HepG2 (cell line): ENCODE measurements at regions not wholly inside any gene's neighbourhood (a gene's known extent, or its start where the extent isn't known, plus 50 kb on each side); places are given as distances from the start of the nearest gene placed in this dataset.

Source experiments
- ATAC-seq: fragments of 200-7000 bp; cut with Tn5 transposase; 3 replicates; pipeline ENCODE4 v1.9.1; 2020; ENCODE audit warnings: mild to moderate bottlenecking, moderate library complexity
- BruUV-seq: library from RNA; stranded (reverse); fragments of 400-500 nt; replicated peaks from 2 replicates; lab custom pipeline; 2021; lab: Mats Ljungman, UMichigan
- CTCF ChIA-PET: fragments of 300-600 bp; formaldehyde crosslinking; extraction: SDS; loops from one replicate; lab custom pipeline; 2021; ENCODE audit warnings: low total read pairs, inconsistent platforms, low intra/inter-chr PET ratio; lab: Yijun Ruan, JAX
- POLR2A ChIA-PET: fragments of 350-600 bp; sonication (Branson Sonifier 250); formaldehyde crosslinking; loops from one replicate; lab custom pipeline; 2020; ENCODE audit warnings: antibody characterized with exemption, inconsistent platforms; lab: Yijun Ruan, JAX
- DNase-seq: peaks from one replicate; pipeline ENCODE4 v3.0.0-alpha.2; 2015; ENCODE audit warnings: low spot score
- FAIRE-seq: peaks from 3 replicates; lab custom pipeline; 2011; peaks lifted over from hg19 to GRCh38; lab: Jason Lieb, UNC
- H2AFZ ChIP-seq: one replicate; pipeline ENCODE4 v1.6.1; 2011; ENCODE audit warnings: low read length, inconsistent platforms
- H3K27ac ChIP-seq: fragments of 300-600 bp; 3 replicates; pipeline ENCODE4 v1.8.0; 2011; ENCODE audit warnings: mixed run types, mild to moderate bottlenecking, mixed read lengths, low read length, inconsistent platforms; ENCODE audit not compliant: insufficient read depth; ENCODE audit errors: extremely low read length
- H3K27me3 ChIP-seq, 2 experiments: fragments of 200-600 bp in 1 of 2; 2 replicates in 1 of 2; 3 replicates in 1 of 2; pipeline versions ENCODE4 v1.6.0 to v1.8.0; 2011; ENCODE audit warnings: low read length in 2 of 2, mild to moderate bottlenecking in 2 of 2, moderate library complexity in 2 of 2, inconsistent platforms in 1 of 2; ENCODE audit not compliant: insufficient read depth in 2 of 2, control insufficient read depth in 1 of 2
- H3K36me3 ChIP-seq, 2 experiments: fragments of 200-600 bp in 1 of 2; replicated peaks in 1 of 2; 2 replicates in 1 of 2; 3 replicates in 1 of 2; pipeline versions ENCODE4 v1.5.1 to v1.8.0; 2011; ENCODE audit warnings: low read length in 2 of 2, inconsistent platforms in 1 of 2; ENCODE audit not compliant: insufficient read depth in 2 of 2, control insufficient read depth in 1 of 2
- H3K4me1 ChIP-seq: 2 replicates; pipeline ENCODE4 v1.5.1; 2012; ENCODE audit warnings: low read length, inconsistent platforms; ENCODE audit not compliant: insufficient read depth
- H3K4me2 ChIP-seq: 2 replicates; pipeline ENCODE4 v1.6.0; 2011; ENCODE audit warnings: low read depth, low read length, inconsistent platforms
- H3K4me3 ChIP-seq, 3 experiments: fragments of 200-600 bp in 1 of 3; sonication (generic), shearing (Covaris generic) in 1 of 3; replicated peaks in 1 of 3; 2 replicates each; pipeline ENCODE4 v1.5.1; 2011 to 2016; ENCODE audit warnings: low read length in 3 of 3, inconsistent platforms in 2 of 3, low read depth in 2 of 3, mild to moderate bottlenecking in 2 of 3, control low read depth in 1 of 3, mixed read lengths in 1 of 3; ENCODE audit not compliant: insufficient read depth in 1 of 3
- H3K79me2 ChIP-seq: one replicate; pipeline ENCODE4 v1.6.1; 2011; ENCODE audit warnings: low read length, inconsistent platforms; ENCODE audit not compliant: insufficient read depth
- H3K9ac ChIP-seq: 2 replicates; pipeline ENCODE4 v1.6.0; 2011; ENCODE audit warnings: mild to moderate bottlenecking, low read depth, low read length, inconsistent platforms; ENCODE audit not compliant: insufficient read depth
- H3K9me3 ChIP-seq: 2 replicates; pipeline ENCODE4 v1.5.1; 2012; ENCODE audit warnings: mild to moderate bottlenecking, low read length
- H4K20me1 ChIP-seq: 2 replicates; pipeline ENCODE4 v1.6.0; 2011; ENCODE audit warnings: inconsistent platforms, mild to moderate bottlenecking, low read length, moderate library complexity; ENCODE audit not compliant: insufficient read depth
- ATF7-NPFF ChIP-seq: sonication (generic); formaldehyde crosslinking; IDR thresholded peaks from 2 replicates; pipeline ENCODE4 v1.8.1; 2023; ENCODE audit warnings: mild to moderate bottlenecking, low read depth, missing genetic modification reagents, moderate library complexity
- CBFB ChIP-seq: sonication (generic); formaldehyde crosslinking; IDR thresholded peaks from 2 replicates; pipeline ENCODE4 v1.4.0; 2020; ENCODE audit warnings: missing genetic modification reagents
- JUNB ChIP-seq: sonication (generic); formaldehyde crosslinking; IDR thresholded peaks from 2 replicates; pipeline ENCODE4 v1.8.0; 2022; ENCODE audit warnings: missing genetic modification reagents, mild to moderate bottlenecking, borderline replicate concordance
- NFYB ChIP-seq: sonication (generic); formaldehyde crosslinking; IDR thresholded peaks from 2 replicates; pipeline ENCODE4 v1.4.0; 2020; ENCODE audit warnings: missing genetic modification reagents
- WGBS: methylation state at CpG from one replicate; pipeline ENCODE4 v1.1.6; 2017; ENCODE audit warnings: low lambda C conversion rate; 5-methylcytosine and 5-hydroxymethylcytosine counted together
- in situ Hi-C: cut with HindIII; loops from 2 replicates; pipeline ENCODE4 v1.10.0; 2017; ENCODE audit warnings: low pct_unique_long_range_greater_than_20kb; ENCODE audit not compliant: extremely low pct_ligation_motif_present
- intact Hi-C: fragments of 100-400 bp; cut with micrococcal nuclease; formaldehyde crosslinking; loops from one replicate; pipeline ENCODE4 v1.10.0; 2022; ENCODE audit not compliant: unreplicated experiment
- TF ChIP-seq, protein P1 (sequence below): sonication (generic); formaldehyde crosslinking; IDR thresholded peaks from 2 replicates; pipeline ENCODE4 v1.9.0; 2021; ENCODE audit warnings: mild to moderate bottlenecking, missing genetic modification reagents
- TF ChIP-seq, protein P2 (sequence below): sonication (generic); formaldehyde crosslinking; conservative IDR thresholded peaks from 2 replicates; pipeline ENCODE4 v1.4.0; 2020; ENCODE audit warnings: mild to moderate bottlenecking, missing genetic modification reagents, moderate library complexity

DNA sequence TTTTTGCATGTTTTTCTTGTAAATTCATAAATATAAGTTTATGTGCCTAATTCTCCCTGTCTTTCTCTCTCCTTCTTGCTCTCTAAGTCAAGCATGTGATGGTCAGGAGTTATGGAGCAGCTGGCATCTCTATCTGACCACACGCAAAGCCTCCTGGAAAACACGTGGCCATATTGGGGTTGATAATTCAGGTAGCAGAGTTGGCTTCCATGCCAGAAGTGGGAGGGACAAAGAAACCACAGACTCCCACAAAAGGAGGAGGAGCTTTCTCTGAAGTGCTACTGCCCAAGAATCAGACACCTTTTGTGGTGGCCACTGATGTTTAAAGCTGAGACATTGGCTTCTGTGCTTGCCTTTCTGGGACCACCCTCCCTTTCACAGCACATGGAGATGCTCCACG is 517.6 kb upstream of the TMEM132C start:
- Histone ChIP-seq H3K27ac (no peak overlapping the region), H3K36me3 (no peaks in the 10 kb centered on the region), H3K79me2 (no peaks in the 10 kb centered on the region), H4K20me1 (no peaks in the 10 kb centered on the region), H3K4me3 (no peak overlapping the region), H3K9me3 (no peaks in the 10 kb centered on the region), H2AFZ (no peak overlapping the region), H3K9ac (no peak overlapping the region), H3K27me3 (no peaks in the 10 kb centered on the region), H3K4me1 (no peaks in the 10 kb centered on the region), H3K4me2 (no peak overlapping the region)
- in situ Hi-C loops (no loop called here), intact Hi-C loops (no loop called here)
- ChIA-PET POLR2A (no interaction called here), CTCF (no interaction called here)
- WGBS = 22% methylated on average over 3 of the region's 3 CpGs
- DNase-seq = no peak
- no peak for ATAC-seq
- no peak for TF ChIP-seq JUNB (CRISPR knock-in tag)
- TF ChIP-seq ATF7-NPFF (CRISPR knock-in tag) = no peak
- TF ChIP-seq, protein P1, sequence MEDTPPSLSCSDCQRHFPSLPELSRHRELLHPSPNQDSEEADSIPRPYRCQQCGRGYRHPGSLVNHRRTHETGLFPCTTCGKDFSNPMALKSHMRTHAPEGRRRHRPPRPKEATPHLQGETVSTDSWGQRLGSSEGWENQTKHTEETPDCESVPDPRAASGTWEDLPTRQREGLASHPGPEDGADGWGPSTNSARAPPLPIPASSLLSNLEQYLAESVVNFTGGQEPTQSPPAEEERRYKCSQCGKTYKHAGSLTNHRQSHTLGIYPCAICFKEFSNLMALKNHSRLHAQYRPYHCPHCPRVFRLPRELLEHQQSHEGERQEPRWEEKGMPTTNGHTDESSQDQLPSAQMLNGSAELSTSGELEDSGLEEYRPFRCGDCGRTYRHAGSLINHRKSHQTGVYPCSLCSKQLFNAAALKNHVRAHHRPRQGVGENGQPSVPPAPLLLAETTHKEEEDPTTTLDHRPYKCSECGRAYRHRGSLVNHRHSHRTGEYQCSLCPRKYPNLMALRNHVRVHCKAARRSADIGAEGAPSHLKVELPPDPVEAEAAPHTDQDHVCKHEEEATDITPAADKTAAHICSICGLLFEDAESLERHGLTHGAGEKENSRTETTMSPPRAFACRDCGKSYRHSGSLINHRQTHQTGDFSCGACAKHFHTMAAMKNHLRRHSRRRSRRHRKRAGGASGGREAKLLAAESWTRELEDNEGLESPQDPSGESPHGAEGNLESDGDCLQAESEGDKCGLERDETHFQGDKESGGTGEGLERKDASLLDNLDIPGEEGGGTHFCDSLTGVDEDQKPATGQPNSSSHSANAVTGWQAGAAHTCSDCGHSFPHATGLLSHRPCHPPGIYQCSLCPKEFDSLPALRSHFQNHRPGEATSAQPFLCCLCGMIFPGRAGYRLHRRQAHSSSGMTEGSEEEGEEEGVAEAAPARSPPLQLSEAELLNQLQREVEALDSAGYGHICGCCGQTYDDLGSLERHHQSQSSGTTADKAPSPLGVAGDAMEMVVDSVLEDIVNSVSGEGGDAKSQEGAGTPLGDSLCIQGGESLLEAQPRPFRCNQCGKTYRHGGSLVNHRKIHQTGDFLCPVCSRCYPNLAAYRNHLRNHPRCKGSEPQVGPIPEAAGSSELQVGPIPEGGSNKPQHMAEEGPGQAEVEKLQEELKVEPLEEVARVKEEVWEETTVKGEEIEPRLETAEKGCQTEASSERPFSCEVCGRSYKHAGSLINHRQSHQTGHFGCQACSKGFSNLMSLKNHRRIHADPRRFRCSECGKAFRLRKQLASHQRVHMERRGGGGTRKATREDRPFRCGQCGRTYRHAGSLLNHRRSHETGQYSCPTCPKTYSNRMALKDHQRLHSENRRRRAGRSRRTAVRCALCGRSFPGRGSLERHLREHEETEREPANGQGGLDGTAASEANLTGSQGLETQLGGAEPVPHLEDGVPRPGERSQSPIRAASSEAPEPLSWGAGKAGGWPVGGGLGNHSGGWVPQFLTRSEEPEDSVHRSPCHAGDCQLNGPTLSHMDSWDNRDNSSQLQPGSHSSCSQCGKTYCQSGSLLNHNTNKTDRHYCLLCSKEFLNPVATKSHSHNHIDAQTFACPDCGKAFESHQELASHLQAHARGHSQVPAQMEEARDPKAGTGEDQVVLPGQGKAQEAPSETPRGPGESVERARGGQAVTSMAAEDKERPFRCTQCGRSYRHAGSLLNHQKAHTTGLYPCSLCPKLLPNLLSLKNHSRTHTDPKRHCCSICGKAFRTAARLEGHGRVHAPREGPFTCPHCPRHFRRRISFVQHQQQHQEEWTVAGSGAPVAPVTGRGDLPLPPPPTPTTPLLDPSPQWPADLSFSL (CRISPR knock-in tag) = no peak
- TF ChIP-seq, protein P2, sequence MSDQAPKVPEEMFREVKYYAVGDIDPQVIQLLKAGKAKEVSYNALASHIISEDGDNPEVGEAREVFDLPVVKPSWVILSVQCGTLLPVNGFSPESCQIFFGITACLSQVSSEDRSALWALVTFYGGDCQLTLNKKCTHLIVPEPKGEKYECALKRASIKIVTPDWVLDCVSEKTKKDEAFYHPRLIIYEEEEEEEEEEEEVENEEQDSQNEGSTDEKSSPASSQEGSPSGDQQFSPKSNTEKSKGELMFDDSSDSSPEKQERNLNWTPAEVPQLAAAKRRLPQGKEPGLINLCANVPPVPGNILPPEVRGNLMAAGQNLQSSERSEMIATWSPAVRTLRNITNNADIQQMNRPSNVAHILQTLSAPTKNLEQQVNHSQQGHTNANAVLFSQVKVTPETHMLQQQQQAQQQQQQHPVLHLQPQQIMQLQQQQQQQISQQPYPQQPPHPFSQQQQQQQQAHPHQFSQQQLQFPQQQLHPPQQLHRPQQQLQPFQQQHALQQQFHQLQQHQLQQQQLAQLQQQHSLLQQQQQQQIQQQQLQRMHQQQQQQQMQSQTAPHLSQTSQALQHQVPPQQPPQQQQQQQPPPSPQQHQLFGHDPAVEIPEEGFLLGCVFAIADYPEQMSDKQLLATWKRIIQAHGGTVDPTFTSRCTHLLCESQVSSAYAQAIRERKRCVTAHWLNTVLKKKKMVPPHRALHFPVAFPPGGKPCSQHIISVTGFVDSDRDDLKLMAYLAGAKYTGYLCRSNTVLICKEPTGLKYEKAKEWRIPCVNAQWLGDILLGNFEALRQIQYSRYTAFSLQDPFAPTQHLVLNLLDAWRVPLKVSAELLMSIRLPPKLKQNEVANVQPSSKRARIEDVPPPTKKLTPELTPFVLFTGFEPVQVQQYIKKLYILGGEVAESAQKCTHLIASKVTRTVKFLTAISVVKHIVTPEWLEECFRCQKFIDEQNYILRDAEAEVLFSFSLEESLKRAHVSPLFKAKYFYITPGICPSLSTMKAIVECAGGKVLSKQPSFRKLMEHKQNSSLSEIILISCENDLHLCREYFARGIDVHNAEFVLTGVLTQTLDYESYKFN (CRISPR knock-in tag) = no peak
- no peak for TF ChIP-seq NFYB (CRISPR knock-in tag)
- TF ChIP-seq CBFB (CRISPR knock-in tag) = no peak
- FAIRE-seq = no peak
- no TSS peak for BruUV-seq
